Activated CD4-positive, alpha-beta T cell treated with anti-CD3 and anti-CD28 coated beads for 4 hours (primary cell): ENCODE measurements at regions not wholly inside any gene's neighbourhood (a gene's known extent, or its start where the extent isn't known, plus 50 kb on each side); places are given as distances from the start of the nearest gene placed in this dataset.
"Not testable (repeated sequence)": the region's sequence is repeated elsewhere in the genome, so short reads cannot be mapped to it uniquely, and the experiment has no call there.

ENCODE experiments used
- DNase-seq, 2 donors: peaks; one replicate each; pipeline ENCODE4 v3.0.0-alpha.2; 2020

DNA sequence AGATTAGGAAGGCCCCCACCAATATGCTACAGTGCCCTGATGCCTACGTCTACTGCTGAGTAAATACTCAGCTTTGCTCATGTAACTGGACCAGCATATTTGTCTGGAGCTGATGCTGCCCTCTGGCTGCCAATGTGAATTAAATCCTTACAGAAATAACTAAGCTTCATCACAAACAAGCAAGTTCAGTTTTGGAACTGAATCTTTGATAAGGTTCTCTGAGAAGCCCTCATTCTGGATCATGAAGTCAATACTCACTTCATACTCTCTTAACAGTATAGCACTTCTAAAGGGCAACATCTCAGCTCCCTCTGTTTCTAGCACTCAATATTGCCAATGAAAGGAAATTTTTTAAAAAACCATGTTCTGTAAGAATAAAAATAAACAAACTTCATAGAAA lies 246.7 kb downstream of the ETV1 start:
- no peak for DNase-seq

DNA sequence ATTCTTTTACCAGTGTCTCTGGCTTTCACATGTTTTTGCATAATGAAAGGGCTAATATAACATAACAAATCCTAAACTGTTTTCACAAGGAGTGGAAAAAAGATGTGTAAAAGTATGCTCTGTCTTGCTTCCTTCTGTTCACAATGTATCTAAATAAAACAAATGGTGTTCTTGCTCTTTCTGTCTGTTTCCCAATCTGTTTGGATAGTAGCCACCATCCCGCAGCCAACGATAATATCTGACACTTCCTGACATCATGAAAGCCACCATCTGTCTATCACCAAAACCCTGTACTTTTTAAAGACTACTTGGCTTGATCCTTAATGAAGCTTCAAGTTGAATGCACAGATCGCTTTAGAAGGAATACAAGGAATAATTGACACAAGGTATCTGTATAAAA lies 246.2 kb downstream of the ETV1 start:
- DNase-seq: no peak

DNA sequence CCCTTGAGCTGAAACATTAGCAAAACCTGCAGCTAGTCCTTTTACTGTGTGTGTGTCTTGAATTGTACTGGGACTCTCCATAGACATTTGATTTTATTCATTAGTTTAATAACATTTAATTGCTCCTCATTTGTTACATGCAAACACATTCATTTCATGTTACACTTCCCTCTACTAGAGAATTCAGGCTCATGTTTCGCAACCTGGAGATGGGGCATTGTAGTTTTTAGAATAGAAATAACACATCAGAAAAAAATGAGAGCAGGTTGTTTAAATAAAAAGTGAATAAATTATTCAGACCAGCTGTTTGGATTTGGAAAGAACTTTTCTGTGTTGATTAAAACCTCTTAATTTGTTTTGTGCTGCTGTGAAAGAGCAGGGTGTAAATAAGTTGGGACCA lies 243.9 kb downstream of the ETV1 start:
- no peak for DNase-seq

DNA sequence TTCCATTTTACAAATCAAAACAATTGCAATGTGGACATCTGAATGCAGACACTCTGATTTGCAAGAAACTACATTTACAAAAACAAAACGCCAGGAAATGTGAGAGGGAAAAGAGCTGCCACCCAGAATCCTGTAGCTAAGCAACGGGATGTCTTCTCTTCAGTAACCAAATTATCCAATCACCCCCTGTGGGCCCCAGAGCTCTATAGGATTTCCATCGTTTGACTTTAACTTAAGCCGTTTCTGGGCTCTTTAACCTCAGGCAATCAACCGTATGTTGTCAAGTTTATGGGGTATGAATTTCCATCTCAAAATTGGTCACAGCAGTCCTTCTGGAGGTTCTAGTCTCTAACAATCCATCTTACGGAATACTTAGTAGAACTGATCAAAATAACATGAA lies 240.5 kb downstream of the ETV1 start:
- no peak for DNase-seq

GRCh38 chr7:13749636-13750035 lies 239.8 kb downstream of the ETV1 start:
- DNase-seq: no peak

- no peak for DNase-seq
These were observed 237.7 kb downstream of the ETV1 start for GRCh38 chr7:13751766-13752165.

DNA sequence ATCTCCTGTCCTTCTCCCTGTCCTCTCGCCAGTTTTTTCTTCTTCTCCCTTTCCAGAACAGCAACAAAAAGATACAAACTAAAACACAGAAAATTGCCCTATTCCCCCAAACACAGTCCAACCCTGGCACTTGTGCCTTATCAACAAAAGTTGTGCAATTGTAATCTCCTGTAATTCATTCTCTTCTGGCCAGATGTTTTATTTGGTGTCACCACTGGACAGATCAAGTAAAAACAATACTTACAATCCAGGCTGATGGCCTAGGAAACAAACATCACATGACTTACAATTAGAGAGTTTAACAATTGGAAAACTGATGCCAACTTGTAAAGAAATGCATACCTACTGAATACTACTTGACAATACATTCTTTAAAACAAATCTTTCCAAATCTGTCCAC lies 231.6 kb downstream of the ETV1 start:
- DNase-seq: no peak

DNA sequence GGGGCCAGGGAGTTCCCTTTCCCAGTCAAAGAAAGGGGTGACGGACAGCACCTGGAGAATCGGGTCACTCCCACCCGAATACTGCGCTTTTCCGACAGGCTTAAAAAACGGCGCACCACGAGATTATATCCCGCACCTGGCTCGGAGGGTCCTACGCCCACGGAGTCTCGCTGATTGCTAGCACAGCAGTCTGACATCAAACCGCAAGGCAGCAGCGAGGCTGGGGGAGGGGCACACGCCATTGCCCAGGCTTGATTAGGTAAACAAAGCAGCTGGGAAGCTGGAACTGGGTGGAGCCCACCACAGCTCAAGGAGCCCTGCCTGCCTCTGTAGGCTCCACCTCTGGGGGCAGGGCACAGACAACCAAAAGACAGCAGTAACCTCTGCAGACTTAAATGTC lies 223.6 kb downstream of the ETV1 start:
- not testable (repeated sequence) for DNase-seq

DNA sequence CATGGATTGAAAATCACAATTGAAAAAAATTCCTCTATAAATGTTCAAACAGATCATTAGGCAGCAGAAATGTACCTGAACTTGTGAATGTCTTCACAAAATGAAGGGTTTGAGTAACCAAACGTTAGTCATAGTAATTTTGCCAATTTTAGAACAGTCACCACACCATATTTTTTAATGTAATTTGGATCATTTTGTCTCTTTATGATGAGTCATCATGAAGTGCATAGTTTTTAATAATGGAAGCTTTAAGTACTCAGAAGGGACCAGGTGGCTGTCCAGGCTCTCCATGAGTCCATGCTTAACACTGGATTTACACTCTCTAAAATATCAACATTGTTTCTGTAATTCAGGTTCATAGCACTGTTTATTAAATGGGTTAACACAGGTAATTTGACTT lies 219.2 kb downstream of the ETV1 start:
- no peak for DNase-seq

DNA sequence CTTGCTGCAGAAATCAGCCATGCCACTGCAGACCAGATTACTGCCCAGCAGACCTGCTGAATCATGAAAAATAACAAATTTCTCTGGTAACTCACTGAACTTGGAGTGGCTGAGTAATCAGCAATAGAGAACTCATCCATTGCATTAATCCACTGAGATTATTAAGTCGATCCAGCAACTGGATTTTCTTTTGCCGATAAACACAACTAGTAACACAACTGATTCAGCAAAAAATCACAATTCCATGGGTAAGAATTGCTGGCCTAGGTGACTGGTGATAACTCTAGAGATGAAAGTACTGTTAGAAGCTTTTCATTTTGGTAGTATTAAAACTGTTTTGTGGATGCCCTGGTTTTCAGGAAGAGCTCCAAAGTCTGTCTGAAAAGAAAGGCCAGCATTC lies 214.5 kb downstream of the ETV1 start:
- no peak for DNase-seq

DNA sequence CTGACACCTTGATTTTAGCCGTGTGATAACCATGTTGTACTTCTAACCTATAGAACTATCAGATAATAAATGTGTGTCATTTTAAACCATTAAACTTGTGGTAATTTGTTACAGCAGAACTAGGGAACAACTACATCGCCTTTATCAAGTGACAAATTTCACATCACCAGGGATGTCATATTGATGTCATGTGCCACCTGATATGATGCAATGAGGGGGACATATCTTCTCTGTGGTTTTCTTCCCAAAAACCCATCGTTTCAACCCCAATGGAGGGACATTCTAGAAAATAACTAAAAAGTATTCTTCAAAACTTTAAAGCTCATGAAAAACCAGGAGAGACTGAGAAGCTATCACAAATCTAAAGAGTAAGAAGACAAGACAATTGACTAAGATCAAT lies 212.2 kb downstream of the ETV1 start:
- no peak for DNase-seq

- no peak for DNase-seq
These were observed 210.5 kb downstream of the ETV1 start for GRCh38 chr7:13778967-13779366.

GRCh38 chr7:13790611-13791010 lies 198.9 kb downstream of the ETV1 start:
- no peak for DNase-seq

DNA sequence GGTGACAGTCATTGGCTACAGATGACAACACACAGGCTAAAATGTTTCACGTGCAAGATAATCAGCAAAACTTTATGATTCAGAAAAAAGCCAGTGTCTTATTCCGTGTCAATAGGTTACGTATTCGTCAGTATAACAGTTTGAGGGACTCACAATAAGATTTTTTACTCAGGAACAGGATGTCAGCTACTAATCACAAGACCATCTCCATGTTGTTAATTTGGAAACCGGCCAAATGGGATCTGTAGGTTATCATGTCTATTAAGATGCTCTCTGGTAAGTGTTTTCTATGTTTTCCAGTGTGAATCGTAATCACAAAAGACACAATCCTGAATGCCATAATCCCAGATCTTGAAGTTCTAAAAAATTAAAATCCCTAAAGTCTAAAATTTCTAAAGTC lies 197.3 kb downstream of the ETV1 start:
- DNase-seq: no peak

- DNase-seq: no peak
These were observed 195.5 kb downstream of the ETV1 start for GRCh38 chr7:13793926-13794325.

DNA sequence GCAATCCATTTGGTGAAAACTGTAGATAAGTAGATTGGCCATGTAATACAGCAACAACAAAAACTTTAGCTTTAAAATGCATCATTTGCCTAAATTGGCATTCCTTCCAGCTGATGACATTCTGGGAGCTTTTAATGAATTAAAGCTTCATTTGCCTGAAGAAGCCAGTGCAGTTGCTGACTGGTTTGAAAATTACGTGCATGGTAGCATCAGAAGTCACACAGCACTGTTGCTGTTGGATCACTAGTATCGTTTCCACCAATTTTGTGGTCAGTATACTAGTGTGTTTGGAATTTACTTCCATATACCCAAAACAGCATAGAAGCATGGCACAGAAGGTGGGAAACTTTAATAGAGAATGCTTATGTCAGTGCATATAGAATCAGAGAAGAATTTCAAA lies 194.9 kb downstream of the ETV1 start:
- no peak for DNase-seq

GRCh38 chr7:13797545-13797944 lies 191.9 kb downstream of the ETV1 start:
- no peak for DNase-seq

GRCh38 chr7:13800694-13801448 lies 188.6 kb downstream of the ETV1 start:
- DNase-seq: peak in 1 of 2 donors; percentile 1

DNA sequence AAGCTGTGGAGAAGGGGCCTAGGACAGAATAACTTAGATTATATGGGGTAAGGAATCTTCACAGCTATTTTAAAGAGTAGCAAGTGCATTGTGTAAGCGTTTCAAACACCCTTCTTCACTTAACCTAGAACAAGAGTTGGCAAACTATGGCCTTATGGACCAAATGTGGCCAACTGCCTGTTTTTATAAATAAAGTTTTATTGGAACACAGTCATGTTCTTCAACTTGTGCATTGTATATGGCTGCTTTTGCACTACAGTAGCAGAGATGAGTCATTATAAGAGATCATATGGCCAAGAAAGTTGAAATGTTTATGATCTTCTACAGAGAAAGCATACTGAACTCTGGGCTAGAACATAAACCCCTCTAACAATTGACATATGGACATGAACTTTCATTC lies 187.8 kb downstream of the ETV1 start:
- no peak for DNase-seq

GRCh38 chr7:13802651-13803050 lies 186.8 kb downstream of the ETV1 start:
- DNase-seq: no peak

- no peak for DNase-seq
These were observed 186.3 kb downstream of the ETV1 start for GRCh38 chr7:13803134-13803533.

DNA sequence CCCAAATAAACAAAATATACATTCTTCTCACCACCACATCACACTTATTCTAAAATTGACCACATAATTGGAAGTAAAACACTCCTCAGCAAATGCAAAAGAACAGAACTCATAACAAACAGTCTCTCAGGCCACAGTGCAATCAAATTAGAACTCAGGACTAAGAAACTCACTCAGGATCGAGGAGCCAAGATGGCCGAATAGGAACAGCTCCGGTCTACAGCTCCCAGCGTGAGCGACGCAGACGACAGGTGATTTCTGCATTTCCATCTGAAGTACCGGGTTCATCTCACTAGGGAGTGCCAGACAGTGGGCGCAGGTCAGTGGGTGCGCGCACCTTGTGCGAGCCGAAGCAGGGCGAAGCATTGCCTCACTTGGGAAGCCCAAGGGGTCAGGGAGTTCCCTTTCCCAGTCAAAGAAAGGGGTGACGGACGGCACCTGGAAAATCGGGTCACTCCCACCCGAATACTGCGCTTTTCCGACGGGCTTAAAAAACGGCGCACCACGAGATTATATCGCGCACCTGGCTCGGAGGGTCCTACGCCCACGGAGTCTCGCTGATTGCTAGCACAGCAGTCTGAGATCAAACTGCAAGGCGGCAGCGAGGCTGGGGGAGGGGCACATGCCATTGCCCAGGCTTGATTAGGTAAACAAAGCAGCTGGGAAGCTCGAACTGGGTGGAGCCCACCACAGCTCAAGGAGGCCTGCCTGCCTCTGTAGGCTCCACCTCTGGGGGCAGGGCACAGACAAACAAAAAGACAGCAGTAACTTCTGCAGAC lies 183.2 kb downstream of the ETV1 start:
- DNase-seq: not testable (repeated sequence)

GRCh38 chr7:13817230-13817629 lies 172.2 kb downstream of the ETV1 start:
- not testable (repeated sequence) for DNase-seq

DNA sequence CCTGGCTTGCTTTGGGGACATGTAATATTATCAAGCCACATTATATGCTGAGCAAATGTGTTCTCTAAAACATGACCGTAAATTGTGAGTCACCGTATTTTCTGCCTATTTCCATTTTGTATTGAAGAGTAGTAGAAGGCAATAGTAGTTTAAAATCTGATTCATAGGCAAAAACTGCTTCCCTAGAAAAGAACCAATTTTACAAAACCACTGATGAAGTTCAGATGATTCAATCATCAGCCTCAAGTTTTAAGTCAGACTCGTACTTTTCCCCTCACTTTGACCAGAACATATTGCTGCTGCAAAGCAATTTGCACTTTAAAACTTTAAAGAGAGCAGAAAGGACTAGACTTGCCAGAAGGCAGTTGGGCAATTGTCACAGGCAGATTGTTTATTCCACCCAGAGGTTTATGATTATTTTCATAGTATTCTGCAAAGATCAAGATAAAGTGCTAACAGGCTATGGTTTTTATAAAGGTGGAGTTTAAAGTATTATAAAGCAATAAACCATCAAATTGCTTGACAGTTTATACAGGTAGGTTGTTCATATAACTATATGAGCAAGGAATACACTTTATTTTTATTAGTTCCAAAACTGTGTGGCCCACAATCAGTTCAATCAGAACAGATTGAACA lies 168.2 kb downstream of the ETV1 start:
- no peak for DNase-seq
